Suprapubic skin (tissue), 4 donors: ENCODE measurements at regions not wholly inside any gene's neighbourhood (a gene's known extent, or its start where the extent isn't known, plus 50 kb on each side); places are given as distances from the start of the nearest gene placed in this dataset.

Source experiments
- DNase-seq, 2 donors: peaks; one replicate each; pipeline ENCODE4 v3.0.0-alpha.2; 2019; ENCODE audit warnings: low spot score in 2 of 2
- H3K27ac ChIP-seq: fragments of 200-600 bp; sonication (generic); one replicate; pipeline ENCODE4 v1.5.1; 2019
- H3K27me3 ChIP-seq: fragments of 200-600 bp; sonication (generic); one replicate; pipeline ENCODE4 v1.5.1; 2019
- H3K36me3 ChIP-seq: fragments of 200-600 bp; sonication (generic); one replicate; pipeline ENCODE4 v1.5.1; 2019
- H3K4me1 ChIP-seq: fragments of 200-600 bp; sonication (generic); one replicate; pipeline ENCODE4 v1.5.1; 2019
- H3K4me3 ChIP-seq: fragments of 200-600 bp; sonication (generic); one replicate; pipeline ENCODE4 v1.5.1; 2019; ENCODE audit warnings: mild to moderate bottlenecking
- H3K9me3 ChIP-seq: fragments of 200-600 bp; sonication (generic); one replicate; pipeline ENCODE4 v1.5.1; 2019
- EP300 ChIP-seq: sonication (generic); formaldehyde crosslinking; IDR thresholded peaks from one replicate; pipeline ENCODE4 v1.6.1; 2017; ENCODE audit warnings: antibody characterized with exemption
- POLR2A ChIP-seq, 2 donors: fragments of 450-650 bp; IDR thresholded peaks; one replicate each; pipeline ENCODE4 v1.6.1; 2017; ENCODE audit warnings: antibody characterized with exemption in 2 of 2, mild to moderate bottlenecking in 2 of 2, moderate library complexity in 2 of 2
- POLR2AphosphoS5 ChIP-seq, 3 donors: sonication (generic); formaldehyde crosslinking; IDR thresholded peaks; one replicate each; pipeline ENCODE4 v1.6.1; 2017; ENCODE audit warnings: antibody characterized with exemption in 3 of 3
- WGBS: methylation state at CpG from one replicate; pipeline ENCODE4 v1.1.5; 2018; 5-methylcytosine and 5-hydroxymethylcytosine counted together
- TF ChIP-seq, protein P1 (sequence below), 2 donors: fragments of 200-600 bp in 1 of 2; fragments of 450-650 bp in 1 of 2; sonication (generic) in 1 of 2; IDR thresholded peaks; one replicate each; pipeline ENCODE4 v1.5.1; 2016 to 2019; ENCODE audit warnings: antibody characterized with exemption in 2 of 2, mild to moderate bottlenecking in 1 of 2, moderate library complexity in 1 of 2

DNA sequence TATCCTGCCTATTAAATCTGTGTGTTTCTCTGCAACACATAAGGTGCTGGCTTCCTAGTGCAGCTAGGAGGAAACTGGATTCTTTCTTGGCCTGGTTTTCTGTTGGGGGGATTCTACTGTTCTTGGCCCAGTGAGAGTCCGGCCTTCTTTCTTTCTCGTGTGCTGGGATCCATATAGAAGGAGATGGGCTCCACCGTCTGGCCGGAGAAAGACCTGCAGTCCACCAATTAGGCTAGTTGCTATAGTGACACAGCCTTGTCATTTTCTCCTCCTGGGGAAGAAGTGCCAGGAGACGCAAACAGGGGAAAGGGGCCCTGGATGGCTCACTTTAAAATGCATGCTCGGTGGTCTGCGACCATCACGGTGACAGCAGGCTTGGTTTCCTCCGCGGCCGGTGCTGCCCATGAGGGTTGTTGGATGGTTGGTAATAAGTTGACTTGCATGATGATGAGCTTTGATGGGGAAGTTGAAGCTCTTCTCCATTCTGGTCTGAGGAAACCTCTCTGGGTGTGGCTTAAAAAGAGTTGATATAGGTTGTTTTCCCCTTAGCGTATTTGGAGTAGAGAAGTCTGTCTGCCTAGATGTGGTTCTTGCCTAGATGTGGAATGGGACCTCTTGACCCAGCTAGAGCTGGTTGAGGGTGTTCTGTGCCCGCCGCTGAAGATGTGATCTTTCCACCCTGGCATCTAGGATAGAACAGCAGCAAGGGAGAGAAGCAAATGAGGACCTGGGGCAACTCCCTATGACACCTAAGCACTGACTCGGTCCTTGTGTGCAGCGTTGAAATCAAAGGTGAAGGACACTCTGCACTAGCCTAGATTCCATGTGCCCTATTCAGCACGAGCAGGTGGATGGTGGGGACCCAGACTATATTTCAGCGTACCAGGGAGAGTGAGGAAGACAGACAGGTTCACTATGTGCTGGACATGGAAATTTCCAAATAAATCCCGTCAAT is 1335.0 kb downstream of the BRD1 start:
- no peak overlapping the region for H3K4me3 ChIP-seq
- peak in 1 of 2 donors; percentile 76 for DNase-seq
- 42% methylated on average over 19 of the region's 19 CpGs for WGBS
- TF ChIP-seq POLR2A (IDR thresholded peaks at IDR 0.05) (no peak), EP300 (no peak)
- TF ChIP-seq, protein P1, sequence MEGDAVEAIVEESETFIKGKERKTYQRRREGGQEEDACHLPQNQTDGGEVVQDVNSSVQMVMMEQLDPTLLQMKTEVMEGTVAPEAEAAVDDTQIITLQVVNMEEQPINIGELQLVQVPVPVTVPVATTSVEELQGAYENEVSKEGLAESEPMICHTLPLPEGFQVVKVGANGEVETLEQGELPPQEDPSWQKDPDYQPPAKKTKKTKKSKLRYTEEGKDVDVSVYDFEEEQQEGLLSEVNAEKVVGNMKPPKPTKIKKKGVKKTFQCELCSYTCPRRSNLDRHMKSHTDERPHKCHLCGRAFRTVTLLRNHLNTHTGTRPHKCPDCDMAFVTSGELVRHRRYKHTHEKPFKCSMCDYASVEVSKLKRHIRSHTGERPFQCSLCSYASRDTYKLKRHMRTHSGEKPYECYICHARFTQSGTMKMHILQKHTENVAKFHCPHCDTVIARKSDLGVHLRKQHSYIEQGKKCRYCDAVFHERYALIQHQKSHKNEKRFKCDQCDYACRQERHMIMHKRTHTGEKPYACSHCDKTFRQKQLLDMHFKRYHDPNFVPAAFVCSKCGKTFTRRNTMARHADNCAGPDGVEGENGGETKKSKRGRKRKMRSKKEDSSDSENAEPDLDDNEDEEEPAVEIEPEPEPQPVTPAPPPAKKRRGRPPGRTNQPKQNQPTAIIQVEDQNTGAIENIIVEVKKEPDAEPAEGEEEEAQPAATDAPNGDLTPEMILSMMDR (IDR thresholded peaks at IDR 0.05) = peak; percentile 44 to 74
- no peaks in the 10 kb centered on the region for H3K36me3 ChIP-seq
- peak overlapping the region; percentile 29 for H3K27ac ChIP-seq
- H3K4me1 ChIP-seq = peaks cover 26% of the 10 kb centered on the region
- no peaks in the 10 kb centered on the region for H3K9me3 ChIP-seq
- peaks cover 48% of the 10 kb centered on the region for H3K27me3 ChIP-seq

DNA sequence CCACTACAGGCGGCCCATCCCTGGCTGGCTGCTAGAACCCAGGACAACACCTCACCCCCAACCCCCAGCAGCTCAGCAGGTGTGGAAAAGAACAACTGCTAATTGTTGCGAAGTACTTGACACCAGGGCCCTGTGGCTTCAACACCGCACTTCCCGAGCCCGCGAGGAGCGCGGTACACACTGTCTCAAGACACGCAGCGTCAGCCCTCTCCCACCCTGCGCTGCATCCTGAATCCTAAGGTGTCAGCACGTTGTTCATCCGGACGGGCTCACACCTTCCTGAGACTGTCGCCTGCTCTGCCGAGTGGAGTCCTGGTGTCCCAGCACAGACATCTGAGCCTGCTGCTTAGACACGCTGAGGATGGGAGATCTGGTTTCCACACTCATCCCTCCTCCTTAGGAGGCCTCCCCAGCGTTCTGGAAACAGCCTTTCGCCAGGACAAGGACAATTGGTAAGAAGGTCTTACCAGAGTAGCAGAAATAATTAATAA is 1336.2 kb downstream of the BRD1 start:
- TF ChIP-seq POLR2AphosphoS5 (IDR thresholded peaks at IDR 0.05) = peak in 1 of 3 donors; percentile 23
- TF ChIP-seq EP300 = no peak
- WGBS = 44% methylated on average over 18 of the region's 19 CpGs
- peaks cover 26% of the 10 kb centered on the region for H3K4me1 ChIP-seq
- H3K36me3 ChIP-seq = no peaks in the 10 kb centered on the region
- H3K27me3 ChIP-seq = peaks cover 48% of the 10 kb centered on the region
- peak overlapping the region; percentile 79 for H3K27ac ChIP-seq
- H3K4me3 ChIP-seq = peak overlapping the region; percentile 60
- DNase-seq = peak in 1 of 2 donors; percentile 69
- no peaks in the 10 kb centered on the region for H3K9me3 ChIP-seq

DNA sequence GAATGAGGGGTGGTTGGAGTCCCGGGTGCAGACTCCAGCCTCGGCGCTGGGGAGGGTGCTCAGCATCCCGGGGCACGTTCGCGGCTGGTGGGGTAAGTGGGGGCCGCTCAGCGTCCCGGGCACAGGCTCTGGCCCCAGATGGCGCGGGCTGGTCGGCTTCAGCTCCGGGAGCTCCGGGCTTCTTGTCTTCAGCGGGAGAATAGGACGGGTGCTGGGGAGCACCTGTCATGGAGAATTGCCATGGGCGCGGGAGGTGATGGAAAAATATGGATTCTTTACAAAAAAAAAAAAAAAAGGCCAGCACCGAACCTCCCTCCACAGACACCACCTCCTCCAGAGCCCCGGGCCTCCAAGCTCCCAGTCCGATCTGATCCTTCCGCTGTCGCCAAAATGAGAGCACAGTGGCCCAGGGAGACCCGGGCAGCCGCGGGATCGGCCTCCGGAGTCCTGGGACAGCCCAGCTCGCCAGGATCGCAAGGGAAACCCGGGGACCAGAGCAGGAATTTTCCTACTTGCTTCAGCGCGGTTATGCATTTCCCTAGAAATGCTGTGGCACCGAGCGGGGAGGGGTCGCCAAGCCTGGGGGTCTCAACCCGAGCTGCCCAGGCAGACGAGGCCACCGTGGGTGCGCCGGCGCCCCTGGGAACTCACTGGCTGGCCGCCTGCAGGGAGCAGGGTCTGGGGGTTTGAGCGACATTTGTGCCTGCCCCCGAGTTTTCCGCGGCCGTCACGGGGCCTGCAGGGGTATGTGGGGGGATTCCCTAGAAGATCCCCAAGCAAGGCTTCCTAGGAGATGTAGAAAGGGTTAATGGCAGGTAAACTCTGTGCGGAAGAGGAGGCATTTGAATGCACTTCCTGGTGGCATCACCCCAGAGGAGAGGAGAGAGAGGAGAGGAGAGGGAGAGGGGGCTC is 1336.9 kb downstream of the BRD1 start:
- 4% methylated on average over 35 of the region's 51 CpGs for WGBS
- Histone ChIP-seq H3K4me1 (peaks cover 26% of the 10 kb centered on the region), H3K27ac (peak overlapping the region; percentile 79), H3K4me3 (peak overlapping the region; percentile 60), H3K9me3 (no peaks in the 10 kb centered on the region), H3K27me3 (peaks cover 50% of the 10 kb centered on the region), H3K36me3 (no peaks in the 10 kb centered on the region)
- TF ChIP-seq, protein P1 (IDR thresholded peaks at IDR 0.05) = no peak
- no peak for TF ChIP-seq EP300
- no peak for TF ChIP-seq POLR2AphosphoS5 (IDR thresholded peaks at IDR 0.05)
- TF ChIP-seq POLR2A (IDR thresholded peaks at IDR 0.05) = no peak
- peak in 1 of 2 donors; percentile 56 for DNase-seq

DNA sequence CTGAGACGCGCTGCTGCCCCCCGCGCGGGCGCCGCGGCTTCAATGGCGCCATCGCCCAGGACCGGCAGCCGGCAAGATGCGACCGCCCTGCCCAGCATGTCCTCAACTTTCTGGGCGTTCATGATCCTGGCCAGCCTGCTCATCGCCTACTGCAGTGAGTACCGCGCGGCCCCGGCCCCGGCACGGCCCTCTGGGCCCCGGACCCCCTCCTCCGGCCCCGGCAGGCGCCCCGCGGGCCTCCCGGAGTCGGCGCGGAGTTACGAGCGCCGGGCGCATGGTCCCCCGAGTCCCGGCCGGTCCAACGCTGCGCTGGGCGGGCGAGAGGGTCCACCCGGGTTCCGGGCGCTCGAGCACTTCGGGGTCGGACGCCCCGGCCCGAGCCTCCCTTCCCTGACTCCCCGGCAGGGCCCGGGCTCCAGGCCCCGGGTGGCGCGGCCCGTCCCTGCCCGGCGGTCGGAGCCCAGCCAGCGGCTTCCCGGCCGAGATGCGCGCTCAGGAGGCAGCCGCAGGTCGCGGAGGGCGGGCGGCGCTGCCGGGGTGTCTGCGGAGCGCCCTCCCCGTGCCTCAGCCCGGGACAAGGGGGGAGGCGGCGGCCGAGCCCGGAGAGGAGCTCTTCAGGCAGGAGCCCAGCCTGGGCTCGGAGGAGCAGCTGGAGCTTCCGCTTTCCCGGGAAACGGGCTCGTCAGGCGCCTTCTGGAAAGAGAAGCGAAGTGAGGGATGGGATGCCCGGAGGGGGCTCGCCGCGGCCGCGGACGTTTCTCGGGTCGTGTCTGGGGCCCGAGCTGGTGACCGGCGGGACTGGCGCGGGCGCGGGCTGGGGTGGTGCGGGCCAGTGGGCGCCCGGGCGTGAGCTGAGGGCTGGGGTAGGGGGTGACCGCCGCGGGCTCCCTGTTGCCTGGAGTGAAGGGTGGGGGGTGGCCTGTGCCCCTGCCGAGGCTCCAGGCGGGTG is 1337.8 kb downstream of the BRD1 start:
- peak; percentile 49 to 78 for DNase-seq
- Histone ChIP-seq H3K27ac (peak overlapping the region; percentile 70), H3K9me3 (no peaks in the 10 kb centered on the region), H3K27me3 (peaks cover 58% of the 10 kb centered on the region), H3K36me3 (no peaks in the 10 kb centered on the region), H3K4me3 (peak overlapping the region; percentile 60), H3K4me1 (peaks cover 26% of the 10 kb centered on the region)
- under 1% methylated on average over 27 of the region's 113 CpGs for WGBS
- TF ChIP-seq, protein P1 (IDR thresholded peaks at IDR 0.05) = no peak
- no peak for TF ChIP-seq POLR2A (IDR thresholded peaks at IDR 0.05)
- no peak for TF ChIP-seq EP300
- no peak for TF ChIP-seq POLR2AphosphoS5 (IDR thresholded peaks at IDR 0.05)
